ENCODE measurements at regions not wholly inside any gene's neighbourhood (a gene's known extent, or its start where the extent isn't known, plus 50 kb on each side); places are given as distances from the start of the nearest gene placed in this dataset.

GRCh38 chr16:87552072-87552718, 50.1 kb upstream of the JPH3 start:
- Mint-ChIP-seq H3K4me1 (peaks cover 9% of the 10 kb centered on the region), H3K36me3 (no peaks in the 10 kb centered on the region), H3K4me3 (no peak overlapping the region), H3K27me3 (peaks cover 70% of the 10 kb centered on the region), H3K27ac (no peak overlapping the region), H3K9me3 (no peaks in the 10 kb centered on the region)
- ATAC-seq, result no peak

DNA sequence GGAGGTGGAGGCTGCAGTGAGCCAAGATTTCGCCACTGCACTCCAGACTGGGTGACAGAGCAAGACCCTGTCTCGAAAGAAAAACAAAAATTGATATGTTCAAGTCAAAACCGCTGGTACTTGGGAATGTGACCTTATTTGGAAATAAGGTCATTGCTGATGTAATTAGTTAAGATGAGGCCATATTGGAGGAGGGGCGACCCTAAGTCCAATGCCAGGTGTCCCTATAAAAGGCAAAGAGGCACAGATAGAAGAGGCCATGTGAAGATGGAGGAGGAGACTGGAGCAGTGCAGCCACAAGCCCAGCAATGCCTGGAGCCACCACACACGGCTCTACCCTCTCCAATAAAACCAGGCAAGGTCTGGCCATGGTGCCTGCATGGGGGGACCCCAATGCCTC, 50.8 kb upstream of the JPH3 start:
- Mint-ChIP-seq H3K27ac (no peak overlapping the region), H3K36me3 (no peaks in the 10 kb centered on the region), H3K27me3 (peaks cover 77% of the 10 kb centered on the region), H3K4me3 (no peak overlapping the region), H3K4me1 (peaks cover 9% of the 10 kb centered on the region), H3K9me3 (peaks cover 1% of the 10 kb centered on the region)
- no peak for ATAC-seq

- H3K4me3 Mint-ChIP-seq, result no peak overlapping the region
- H3K27me3 Mint-ChIP-seq, result peaks cover 86% of the 10 kb centered on the region
- H3K27ac Mint-ChIP-seq, result no peak overlapping the region
- peaks cover 9% of the 10 kb centered on the region for H3K36me3 Mint-ChIP-seq
- peaks cover 9% of the 10 kb centered on the region for H3K4me1 Mint-ChIP-seq
- no peak for ATAC-seq
- peaks cover 11% of the 10 kb centered on the region for H3K9me3 Mint-ChIP-seq
Measured at GRCh38 chr16:87550495-87550961, 51.8 kb upstream of the JPH3 start.

- H3K9me3 Mint-ChIP-seq, result peaks cover 15% of the 10 kb centered on the region
- H3K36me3 Mint-ChIP-seq, result peaks cover 12% of the 10 kb centered on the region
- ATAC-seq, result no peak
- no peak overlapping the region for H3K27ac Mint-ChIP-seq
- peaks cover 9% of the 10 kb centered on the region for H3K4me1 Mint-ChIP-seq
- H3K27me3 Mint-ChIP-seq, result peaks cover 89% of the 10 kb centered on the region
- no peak overlapping the region for H3K4me3 Mint-ChIP-seq
Measured at GRCh38 chr16:87549627-87550494, 52.4 kb upstream of the JPH3 start.

- peaks cover 9% of the 10 kb centered on the region for H3K4me1 Mint-ChIP-seq
- peaks cover 16% of the 10 kb centered on the region for H3K9me3 Mint-ChIP-seq
- no peak overlapping the region for H3K4me3 Mint-ChIP-seq
- ATAC-seq, result peak; percentile 15
- no peak overlapping the region for H3K27ac Mint-ChIP-seq
- H3K36me3 Mint-ChIP-seq, result peaks cover 14% of the 10 kb centered on the region
- H3K27me3 Mint-ChIP-seq, result peaks cover 91% of the 10 kb centered on the region
Measured at GRCh38 chr16:87548046-87548445, 54.3 kb upstream of the JPH3 start.

DNA sequence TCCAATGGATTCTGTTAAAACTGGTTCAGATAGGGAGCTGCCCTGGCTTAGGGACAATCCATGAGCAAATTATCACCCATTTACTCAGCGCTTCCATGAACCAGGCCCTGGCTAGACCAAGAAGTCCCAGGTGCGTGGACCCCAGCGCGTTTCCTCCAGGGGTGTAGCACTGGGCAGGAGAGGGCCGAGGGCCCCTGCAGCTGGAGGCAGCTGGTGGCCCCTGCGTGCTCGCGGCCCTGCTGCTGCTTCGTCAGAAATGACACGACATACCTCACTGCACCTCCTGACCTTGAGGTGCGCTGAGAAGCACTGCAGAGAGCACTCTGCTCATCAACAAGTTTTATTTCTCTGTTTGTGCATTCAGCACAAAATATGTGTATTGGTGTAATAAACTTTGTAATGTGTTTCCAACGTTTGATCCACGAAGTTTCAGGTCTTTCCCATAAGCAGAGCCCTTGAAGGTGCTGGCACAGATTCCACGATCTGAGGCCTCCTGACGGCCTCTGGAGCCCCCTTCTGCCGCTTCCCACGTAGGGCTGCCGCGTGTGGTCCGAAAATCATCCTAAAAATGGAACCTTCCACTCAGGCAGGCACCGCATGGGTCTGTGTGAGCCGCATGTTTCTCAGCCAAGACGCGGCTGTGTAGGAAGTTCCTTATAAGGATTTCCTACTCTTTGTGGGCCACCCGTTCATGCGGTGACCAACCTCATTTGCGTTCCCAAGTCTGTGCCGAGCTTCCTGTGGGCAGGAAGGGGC, 50.8 kb upstream of the ZCCHC14 start:
- Mint-ChIP-seq H3K4me3 (no peak overlapping the region), H3K4me1 (no peaks in the 10 kb centered on the region), H3K9me3 (peaks cover 16% of the 10 kb centered on the region), H3K36me3 (peaks cover 14% of the 10 kb centered on the region), H3K27ac (no peak overlapping the region), H3K27me3 (peaks cover 74% of the 10 kb centered on the region)
- no peak for ATAC-seq

GRCh38 chr16:87542531-87543102, 49.8 kb upstream of the ZCCHC14 start:
- Mint-ChIP-seq H3K27me3 (peaks cover 74% of the 10 kb centered on the region), H3K4me1 (no peaks in the 10 kb centered on the region), H3K4me3 (no peak overlapping the region), H3K36me3 (peaks cover 14% of the 10 kb centered on the region), H3K27ac (no peak overlapping the region), H3K9me3 (peaks cover 16% of the 10 kb centered on the region)
- no peak for ATAC-seq
